ENCODE measurements at regions not wholly inside any gene's neighbourhood (a gene's known extent, or its start where the extent isn't known, plus 50 kb on each side); places are given as distances from the start of the nearest gene placed in this dataset.

DNA sequence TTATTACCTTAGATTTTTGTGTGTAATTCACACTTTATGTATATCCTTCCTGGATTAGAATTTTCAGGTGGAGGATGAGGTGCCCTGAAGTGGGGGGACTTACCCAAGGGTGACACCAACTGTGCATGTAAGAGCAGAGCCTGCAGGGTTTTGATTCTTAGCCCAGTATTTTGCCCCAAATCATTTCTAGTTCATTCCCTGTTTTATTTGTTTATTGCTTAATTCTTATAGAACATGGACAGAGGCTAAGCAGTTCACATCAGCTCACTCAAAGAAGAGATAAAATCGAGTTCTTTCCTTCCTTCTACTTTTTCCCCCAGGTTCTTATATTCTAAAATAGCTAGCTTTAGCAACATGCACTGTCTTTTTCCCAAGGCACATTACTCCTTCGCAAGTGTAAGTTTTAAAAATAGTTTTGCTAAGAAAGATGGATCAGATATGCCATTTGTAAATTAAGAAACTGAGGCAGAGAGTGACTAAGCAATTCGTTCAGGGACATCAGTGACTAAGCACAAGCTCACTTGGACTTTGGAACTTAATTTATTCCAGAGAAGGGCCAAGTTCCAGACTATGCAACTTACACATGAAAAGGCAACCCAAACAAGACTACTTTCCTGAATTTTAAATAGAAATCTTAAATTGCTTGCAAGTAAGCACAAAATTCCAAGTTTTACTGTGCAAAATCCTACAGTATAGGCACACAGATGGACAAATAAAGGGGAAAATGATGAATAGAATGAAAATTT lies 427.9 kb upstream of the POU3F3 start:
- Histone ChIP-seq H3K4me1 (no peaks in the 10 kb centered on the region), H3K36me3 (no peaks in the 10 kb centered on the region), H3K27me3 (no peaks in the 10 kb centered on the region), H3K9me3 (no peaks in the 10 kb centered on the region), H3K27ac (no peak overlapping the region), H3K4me3 (no peak overlapping the region)
- TF ChIP-seq POLR2A (IDR thresholded peaks at IDR 0.05) = no peak
- TF ChIP-seq CTCF (IDR thresholded peaks at IDR 0.05) = no peak
- DNase-seq = no peak

DNA sequence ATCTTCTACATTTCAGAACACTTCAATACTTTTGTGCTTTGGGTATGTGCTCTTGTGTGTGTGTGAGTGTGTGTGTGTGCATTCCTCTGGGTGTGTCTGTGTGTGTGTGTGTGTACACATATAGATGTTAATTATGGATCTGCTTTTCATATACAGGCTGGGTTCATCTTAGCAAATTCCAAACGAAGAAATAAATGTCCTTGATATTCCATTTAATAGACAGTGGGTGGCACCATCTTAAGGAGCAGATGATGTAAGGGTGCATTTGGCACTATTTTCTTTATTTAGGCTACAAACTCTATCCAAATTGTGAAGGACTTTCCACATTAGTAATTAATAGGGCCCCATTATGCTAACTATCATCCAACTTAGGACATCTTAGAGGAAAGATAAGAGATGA lies 425.8 kb upstream of the POU3F3 start:
- no peak for TF ChIP-seq CTCF (IDR thresholded peaks at IDR 0.05)
- TF ChIP-seq POLR2A (IDR thresholded peaks at IDR 0.05) = no peak
- no peaks in the 10 kb centered on the region for H3K27me3 ChIP-seq
- H3K9me3 ChIP-seq = no peaks in the 10 kb centered on the region
- DNase-seq = no peak
- H3K4me3 ChIP-seq = no peak overlapping the region
- H3K36me3 ChIP-seq = no peaks in the 10 kb centered on the region
- H3K27ac ChIP-seq = no peak overlapping the region
- H3K4me1 ChIP-seq = no peaks in the 10 kb centered on the region

- Histone ChIP-seq H3K27me3 (no peaks in the 10 kb centered on the region), H3K4me3 (no peak overlapping the region), H3K9me3 (no peaks in the 10 kb centered on the region), H3K36me3 (no peaks in the 10 kb centered on the region), H3K4me1 (no peaks in the 10 kb centered on the region), H3K27ac (no peak overlapping the region)
- DNase-seq = no peak
- TF ChIP-seq CTCF (IDR thresholded peaks at IDR 0.05) (no peak), POLR2A (IDR thresholded peaks at IDR 0.05) (no peak)
Observed at GRCh38 chr2:104429639-104430358, 424.1 kb upstream of the POU3F3 start.

GRCh38 chr2:104430359-104430740 lies 423.6 kb upstream of the POU3F3 start:
- H3K27ac ChIP-seq = no peak overlapping the region

GRCh38 chr2:104430852-104431251 lies 423.1 kb upstream of the POU3F3 start:
- Histone ChIP-seq H3K27ac (no peak overlapping the region), H3K9me3 (no peaks in the 10 kb centered on the region), H3K4me1 (no peaks in the 10 kb centered on the region), H3K36me3 (no peaks in the 10 kb centered on the region), H3K27me3 (no peaks in the 10 kb centered on the region), H3K4me3 (no peak overlapping the region)
- DNase-seq = no peak
- TF ChIP-seq CTCF (IDR thresholded peaks at IDR 0.05) = no peak
- TF ChIP-seq POLR2A (IDR thresholded peaks at IDR 0.05) = no peak

More at GRCh38 chr2:104430359-104430740, 423.6 kb upstream of the POU3F3 start:
- H3K36me3 ChIP-seq = no peaks in the 10 kb centered on the region
- no peaks in the 10 kb centered on the region for H3K27me3 ChIP-seq
- no peaks in the 10 kb centered on the region for H3K9me3 ChIP-seq
- no peaks in the 10 kb centered on the region for H3K4me1 ChIP-seq
- H3K4me3 ChIP-seq = no peak overlapping the region
- no peak for TF ChIP-seq POLR2A (IDR thresholded peaks at IDR 0.05)
- no peak for TF ChIP-seq CTCF (IDR thresholded peaks at IDR 0.05)
- no peak for DNase-seq

Measured in Peyer's patch (tissue), 4 donors.